Cardiac muscle cell (in vitro differentiated cells and primary cell): ENCODE measurements at regions not wholly inside any gene's neighbourhood (a gene's known extent, or its start where the extent isn't known, plus 50 kb on each side); places are given as distances from the start of the nearest gene placed in this dataset.
A peak's percentile ranks its signal among the peaks of the same experiment; 100 is the strongest.

Source experiments
- DNase-seq, 2 donors: peaks; one replicate each; pipeline versions ENCODE4 v3.0.0 to v3.0.0-alpha.2; 2010 to 2017; ENCODE audit warnings: low read depth in 1 of 2, low spot score in 1 of 2
- H3K27ac ChIP-seq: fragments of 200-600 bp; sonication (generic); 2 replicates; pipeline ENCODE4 v1.5.1; 2016
- H3K27me3 ChIP-seq: fragments of 200-600 bp; sonication (generic); 2 replicates; pipeline ENCODE4 v1.6.0; 2016; ENCODE audit warnings: control low read depth
- H3K36me3 ChIP-seq: fragments of 200-600 bp; sonication (generic); 2 replicates; pipeline ENCODE4 v1.5.1; 2016; ENCODE audit warnings: control low read depth
- H3K4me1 ChIP-seq: fragments of 200-600 bp; sonication (generic); 2 replicates; pipeline ENCODE4 v1.8.1; 2017; ENCODE audit warnings: low read depth, mild to moderate bottlenecking, mixed run types
- H3K4me3 ChIP-seq: fragments of 200-600 bp; sonication (generic); 2 replicates; pipeline ENCODE4 v1.5.1; 2016; ENCODE audit warnings: mild to moderate bottlenecking
- H3K9me3 ChIP-seq: fragments of 200-600 bp; sonication (generic); 2 replicates; pipeline ENCODE4 v1.5.1; 2017; ENCODE audit warnings: low read depth, mild to moderate bottlenecking, control low read depth
- TF ChIP-seq, protein P1 (sequence below): IDR thresholded peaks from 2 replicates; pipeline ENCODE4 v1.5.1; 2012; ENCODE audit warnings: low read depth, mild to moderate bottlenecking, low read length

DNA sequence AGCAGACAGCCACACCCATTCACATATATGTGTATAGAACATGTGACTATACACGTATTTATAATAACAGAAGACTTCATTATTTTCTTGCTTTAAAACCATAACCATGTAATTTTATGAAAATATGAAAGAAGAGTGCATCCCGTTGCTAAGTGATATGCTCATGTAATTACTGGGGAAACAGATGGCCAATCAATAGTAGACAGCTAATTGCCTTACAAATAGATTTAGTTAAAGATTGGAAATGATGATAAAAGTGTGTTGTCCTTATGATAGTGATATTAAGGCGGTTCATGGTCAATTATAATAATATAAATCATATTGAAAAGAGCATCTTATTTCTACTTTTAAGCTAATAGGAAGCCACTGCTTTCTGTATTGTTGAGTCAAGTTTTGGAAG lies 95.9 kb downstream of the RFC3 start:
- no peak overlapping the region for H3K27ac ChIP-seq
- no peaks in the 10 kb centered on the region for H3K9me3 ChIP-seq
- TF ChIP-seq, protein P1, sequence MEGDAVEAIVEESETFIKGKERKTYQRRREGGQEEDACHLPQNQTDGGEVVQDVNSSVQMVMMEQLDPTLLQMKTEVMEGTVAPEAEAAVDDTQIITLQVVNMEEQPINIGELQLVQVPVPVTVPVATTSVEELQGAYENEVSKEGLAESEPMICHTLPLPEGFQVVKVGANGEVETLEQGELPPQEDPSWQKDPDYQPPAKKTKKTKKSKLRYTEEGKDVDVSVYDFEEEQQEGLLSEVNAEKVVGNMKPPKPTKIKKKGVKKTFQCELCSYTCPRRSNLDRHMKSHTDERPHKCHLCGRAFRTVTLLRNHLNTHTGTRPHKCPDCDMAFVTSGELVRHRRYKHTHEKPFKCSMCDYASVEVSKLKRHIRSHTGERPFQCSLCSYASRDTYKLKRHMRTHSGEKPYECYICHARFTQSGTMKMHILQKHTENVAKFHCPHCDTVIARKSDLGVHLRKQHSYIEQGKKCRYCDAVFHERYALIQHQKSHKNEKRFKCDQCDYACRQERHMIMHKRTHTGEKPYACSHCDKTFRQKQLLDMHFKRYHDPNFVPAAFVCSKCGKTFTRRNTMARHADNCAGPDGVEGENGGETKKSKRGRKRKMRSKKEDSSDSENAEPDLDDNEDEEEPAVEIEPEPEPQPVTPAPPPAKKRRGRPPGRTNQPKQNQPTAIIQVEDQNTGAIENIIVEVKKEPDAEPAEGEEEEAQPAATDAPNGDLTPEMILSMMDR = no peak
- peaks cover 18% of the 10 kb centered on the region for H3K4me1 ChIP-seq
- H3K4me3 ChIP-seq = no peak overlapping the region
- no peaks in the 10 kb centered on the region for H3K36me3 ChIP-seq
- H3K27me3 ChIP-seq = no peaks in the 10 kb centered on the region
- DNase-seq = no peak

DNA sequence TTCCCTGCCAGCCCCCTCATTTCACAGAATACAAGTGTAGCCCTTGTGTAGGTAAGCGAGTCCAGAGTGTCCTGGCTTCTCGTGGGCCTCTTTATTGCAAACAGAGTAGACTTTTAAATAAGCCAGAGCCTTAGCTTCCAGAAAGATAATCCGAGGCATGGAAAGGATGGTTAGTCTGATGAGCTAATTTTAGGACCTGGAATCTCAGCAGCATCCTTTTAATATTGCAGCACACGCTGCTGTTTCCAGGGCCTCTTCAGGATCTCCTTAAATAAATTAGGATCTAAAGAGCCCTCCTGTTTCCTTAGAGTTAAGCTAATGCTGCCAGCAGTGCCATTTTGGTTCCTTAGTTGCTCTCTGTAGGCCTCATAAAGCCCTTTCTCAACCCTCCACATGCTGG lies 99.2 kb downstream of the RFC3 start:
- DNase-seq = peak in 1 of 2 donors; percentile 9
- Histone ChIP-seq H3K27me3 (no peaks in the 10 kb centered on the region), H3K4me3 (no peak overlapping the region), H3K27ac (peak overlapping the region; percentile 20), H3K4me1 (peaks cover 18% of the 10 kb centered on the region), H3K36me3 (no peaks in the 10 kb centered on the region), H3K9me3 (no peaks in the 10 kb centered on the region)
- TF ChIP-seq, protein P1 = no peak

DNA sequence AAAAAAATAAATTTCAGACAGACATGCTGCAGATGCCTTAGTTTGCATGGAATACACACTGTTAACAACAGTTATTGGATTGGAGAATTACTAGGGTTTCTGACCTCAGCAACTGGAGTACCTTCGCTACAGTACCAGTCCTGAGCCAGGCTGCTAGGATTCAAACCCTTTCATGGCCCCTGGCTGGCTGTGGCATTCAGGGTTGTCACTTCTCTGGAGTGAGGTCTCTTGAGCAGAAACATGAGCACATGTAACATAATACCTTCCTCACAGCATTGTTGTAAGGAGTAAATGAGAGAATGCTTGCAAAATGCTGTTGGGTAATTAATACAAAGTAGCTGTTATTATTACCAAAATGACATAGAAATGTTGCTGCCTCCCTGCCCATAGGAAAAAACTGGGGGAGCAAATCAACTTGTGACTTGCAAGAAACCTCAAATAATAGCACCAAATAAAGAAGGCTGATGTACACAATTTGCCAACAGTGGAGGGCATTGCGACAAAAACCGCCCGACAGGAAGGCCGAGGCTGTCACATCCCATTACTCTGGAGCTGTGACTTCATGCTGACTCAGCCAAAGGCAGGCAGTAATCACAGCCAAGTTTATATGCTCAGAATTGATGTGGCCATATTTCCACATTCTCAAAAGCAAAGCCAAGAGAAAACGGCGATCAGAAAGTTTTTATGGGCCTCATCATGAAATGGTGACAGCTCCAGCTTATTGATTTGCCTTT lies 100.4 kb downstream of the RFC3 start:
- peak overlapping the region; percentile 20 for H3K27ac ChIP-seq

DNA sequence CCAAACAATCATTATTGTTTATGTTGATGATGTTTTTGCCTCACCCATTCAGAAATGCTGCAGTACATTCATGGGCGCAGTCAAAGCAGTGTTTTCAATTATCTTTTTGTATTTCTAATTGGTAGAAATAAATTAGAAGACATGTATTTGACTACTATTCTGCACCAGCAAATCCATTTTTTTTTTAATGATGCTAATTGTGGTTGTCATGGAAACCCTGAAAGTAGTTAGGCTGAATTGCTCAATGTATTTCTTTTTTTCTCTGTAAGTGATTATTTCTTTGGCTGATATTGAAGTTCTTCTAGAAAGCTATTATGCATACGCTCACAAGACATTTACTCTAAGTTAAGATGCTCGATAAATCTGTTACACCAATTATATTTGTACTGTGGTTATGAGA lies 101.2 kb downstream of the RFC3 start:
- H3K4me1 ChIP-seq = peaks cover 18% of the 10 kb centered on the region
- H3K27me3 ChIP-seq = no peaks in the 10 kb centered on the region
- DNase-seq = no peak
- TF ChIP-seq, protein P1 = no peak
- no peaks in the 10 kb centered on the region for H3K36me3 ChIP-seq
- H3K9me3 ChIP-seq = no peaks in the 10 kb centered on the region
- no peak overlapping the region for H3K27ac ChIP-seq
- H3K4me3 ChIP-seq = no peak overlapping the region

More for the DNA sequence above, 100.4 kb downstream of the RFC3 start:
- TF ChIP-seq, protein P1 = no peak
- Histone ChIP-seq H3K9me3 (no peaks in the 10 kb centered on the region), H3K4me1 (peaks cover 18% of the 10 kb centered on the region), H3K36me3 (no peaks in the 10 kb centered on the region), H3K4me3 (no peak overlapping the region), H3K27me3 (no peaks in the 10 kb centered on the region)
- DNase-seq = peak; percentile 64 to 83

DNA sequence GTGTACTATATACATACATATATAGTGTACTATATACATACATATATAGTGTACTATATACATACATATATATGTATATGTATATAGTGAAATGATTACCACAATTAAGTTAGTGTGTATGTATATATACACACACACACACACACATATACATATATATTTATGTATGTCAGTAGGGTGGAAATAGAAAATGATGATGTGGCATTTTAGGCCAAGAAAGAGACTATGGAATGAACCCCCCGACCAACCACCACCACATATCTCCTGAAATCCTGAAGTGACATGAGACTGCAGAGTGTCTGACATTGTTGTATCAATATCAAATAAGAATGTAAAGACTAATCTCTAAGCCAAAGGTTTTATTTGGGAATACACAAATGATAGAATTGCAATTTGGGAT lies 107.6 kb downstream of the RFC3 start:
- Histone ChIP-seq H3K4me1 (no peaks in the 10 kb centered on the region), H3K27ac (no peak overlapping the region), H3K9me3 (no peaks in the 10 kb centered on the region), H3K27me3 (no peaks in the 10 kb centered on the region), H3K36me3 (no peaks in the 10 kb centered on the region), H3K4me3 (no peak overlapping the region)
- TF ChIP-seq, protein P1 = no peak
- DNase-seq = no peak
